ENCODE measurements at regions not wholly inside any gene's neighbourhood (a gene's known extent, or its start where the extent isn't known, plus 50 kb on each side); places are given as distances from the start of the nearest gene placed in this dataset.

- ATAC-seq = no peak
- no peak for TF ChIP-seq ZC3H10 (CRISPR knock-in tag; IDR thresholded peaks at IDR 0.05)
- TF ChIP-seq OSR1 (CRISPR knock-in tag; IDR thresholded peaks at IDR 0.05) = no peak
- TF ChIP-seq CSDC2 (CRISPR knock-in tag; IDR thresholded peaks at IDR 0.05) = no peak
- TF ChIP-seq POU6F1 (CRISPR knock-in tag; IDR thresholded peaks at IDR 0.05; ENCODE audit: borderline replicate concordance, low read depth) = no peak
- TF ChIP-seq, protein P1, sequence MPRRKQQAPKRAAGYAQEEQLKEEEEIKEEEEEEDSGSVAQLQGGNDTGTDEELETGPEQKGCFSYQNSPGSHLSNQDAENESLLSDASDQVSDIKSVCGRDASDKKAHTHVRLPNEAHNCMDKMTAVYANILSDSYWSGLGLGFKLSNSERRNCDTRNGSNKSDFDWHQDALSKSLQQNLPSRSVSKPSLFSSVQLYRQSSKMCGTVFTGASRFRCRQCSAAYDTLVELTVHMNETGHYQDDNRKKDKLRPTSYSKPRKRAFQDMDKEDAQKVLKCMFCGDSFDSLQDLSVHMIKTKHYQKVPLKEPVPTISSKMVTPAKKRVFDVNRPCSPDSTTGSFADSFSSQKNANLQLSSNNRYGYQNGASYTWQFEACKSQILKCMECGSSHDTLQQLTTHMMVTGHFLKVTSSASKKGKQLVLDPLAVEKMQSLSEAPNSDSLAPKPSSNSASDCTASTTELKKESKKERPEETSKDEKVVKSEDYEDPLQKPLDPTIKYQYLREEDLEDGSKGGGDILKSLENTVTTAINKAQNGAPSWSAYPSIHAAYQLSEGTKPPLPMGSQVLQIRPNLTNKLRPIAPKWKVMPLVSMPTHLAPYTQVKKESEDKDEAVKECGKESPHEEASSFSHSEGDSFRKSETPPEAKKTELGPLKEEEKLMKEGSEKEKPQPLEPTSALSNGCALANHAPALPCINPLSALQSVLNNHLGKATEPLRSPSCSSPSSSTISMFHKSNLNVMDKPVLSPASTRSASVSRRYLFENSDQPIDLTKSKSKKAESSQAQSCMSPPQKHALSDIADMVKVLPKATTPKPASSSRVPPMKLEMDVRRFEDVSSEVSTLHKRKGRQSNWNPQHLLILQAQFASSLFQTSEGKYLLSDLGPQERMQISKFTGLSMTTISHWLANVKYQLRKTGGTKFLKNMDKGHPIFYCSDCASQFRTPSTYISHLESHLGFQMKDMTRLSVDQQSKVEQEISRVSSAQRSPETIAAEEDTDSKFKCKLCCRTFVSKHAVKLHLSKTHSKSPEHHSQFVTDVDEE (CRISPR knock-in tag; IDR thresholded peaks at IDR 0.05) = no peak
- no peak for TF ChIP-seq RARB (CRISPR knock-in tag; IDR thresholded peaks at IDR 0.05)
- no peak for TF ChIP-seq CREB5 (CRISPR knock-in tag; IDR thresholded peaks at IDR 0.05; ENCODE audit: low read depth)
- no peak for TF ChIP-seq ESRRG (CRISPR knock-in tag; IDR thresholded peaks at IDR 0.05)
These were observed 360.3 kb downstream of the FOXG1 start for GRCh38 chr14:29126865-29127264.

DNA sequence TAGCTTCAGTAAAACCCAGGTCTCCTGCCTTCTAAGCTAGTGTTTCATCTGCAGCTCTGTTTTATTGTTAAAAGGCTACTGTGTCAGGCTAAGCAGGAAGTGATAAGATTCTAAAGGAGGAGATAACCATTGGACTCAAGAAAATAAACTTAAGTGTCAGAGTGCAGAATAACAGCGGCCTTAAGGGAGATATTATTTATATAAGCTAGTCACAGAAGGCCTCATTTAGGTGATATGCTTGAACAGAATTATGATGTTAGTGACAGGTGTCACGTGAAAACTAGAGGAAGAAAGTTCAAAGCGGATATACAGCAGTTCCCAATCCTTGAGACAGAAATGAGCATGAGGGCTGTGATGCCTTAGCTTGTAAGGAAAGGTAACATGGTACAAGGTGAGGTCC is 373.4 kb downstream of the FOXG1 start:
- no peak for ATAC-seq
- no peak for TF ChIP-seq ZNF8 (CRISPR knock-in tag; IDR thresholded peaks at IDR 0.05)
- TF ChIP-seq ZNF70 (CRISPR knock-in tag; IDR thresholded peaks at IDR 0.05) = no peak
- TF ChIP-seq ZFP3 (CRISPR knock-in tag; IDR thresholded peaks at IDR 0.05) = no peak
- TF ChIP-seq POU6F1 (CRISPR knock-in tag; IDR thresholded peaks at IDR 0.05; ENCODE audit: borderline replicate concordance, low read depth) = no peak
- no peak for TF ChIP-seq TOX (CRISPR knock-in tag; IDR thresholded peaks at IDR 0.05; ENCODE audit: borderline replicate concordance)
- TF ChIP-seq, protein P1 (CRISPR knock-in tag; IDR thresholded peaks at IDR 0.05) = no peak
- no peak for TF ChIP-seq TCF4 (CRISPR knock-in tag; IDR thresholded peaks at IDR 0.05; ENCODE audit: borderline replicate concordance)
- TF ChIP-seq ARNTL (CRISPR knock-in tag; IDR thresholded peaks at IDR 0.05; ENCODE audit: borderline replicate concordance, low read depth) = no peak
- no peak for TF ChIP-seq SNAI2 (CRISPR knock-in tag; IDR thresholded peaks at IDR 0.05)

DNA sequence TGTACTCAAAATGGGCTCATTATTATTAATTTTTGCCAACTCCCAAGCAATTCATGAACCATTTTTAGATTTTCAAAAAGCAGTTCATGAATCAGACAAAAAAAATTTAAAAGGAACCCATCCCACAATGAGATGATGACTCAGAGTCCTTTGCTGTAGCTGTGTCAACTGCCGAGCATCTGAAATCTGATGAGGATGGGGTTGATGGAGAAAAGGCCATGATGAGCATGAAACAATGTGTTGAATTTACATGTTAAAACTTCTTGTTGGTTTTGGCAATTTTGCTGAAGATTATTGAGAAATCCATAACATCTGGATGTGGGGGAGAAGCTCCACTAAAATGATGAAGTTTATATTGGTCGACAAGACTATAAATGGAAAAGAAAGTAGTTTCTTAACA is 378.0 kb downstream of the FOXG1 start:
- TF ChIP-seq CSDC2 (CRISPR knock-in tag; IDR thresholded peaks at IDR 0.05) (no peak), BACH2 (CRISPR knock-in tag; IDR thresholded peaks at IDR 0.05; ENCODE audit: borderline replicate concordance) (no peak), ZNF70 (CRISPR knock-in tag; IDR thresholded peaks at IDR 0.05) (no peak), ARNTL (CRISPR knock-in tag; IDR thresholded peaks at IDR 0.05; ENCODE audit: borderline replicate concordance, low read depth) (no peak), ISL1 (CRISPR knock-in tag; IDR thresholded peaks at IDR 0.05) (no peak), ZFP30 (CRISPR knock-in tag; IDR thresholded peaks at IDR 0.05) (no peak), CREB5 (CRISPR knock-in tag; IDR thresholded peaks at IDR 0.05; ENCODE audit: low read depth) (no peak), TOX (CRISPR knock-in tag; IDR thresholded peaks at IDR 0.05; ENCODE audit: borderline replicate concordance) (no peak), ZNF565 (CRISPR knock-in tag; conservative IDR thresholded peaks at IDR 0.05; ENCODE audit: low read depth) (no peak), PPARA (CRISPR knock-in tag; IDR thresholded peaks at IDR 0.05; ENCODE audit: borderline replicate concordance) (no peak), TCF4 (CRISPR knock-in tag; IDR thresholded peaks at IDR 0.05; ENCODE audit: borderline replicate concordance) (no peak)
- ATAC-seq = no peak
